Spleen (tissue), 11 donors: ENCODE measurements at regions not wholly inside any gene's neighbourhood (a gene's known extent, or its start where the extent isn't known, plus 50 kb on each side); places are given as distances from the start of the nearest gene placed in this dataset.
"Not testable (repeated sequence)": the region's sequence is repeated elsewhere in the genome, so short reads cannot be mapped to it uniquely, and the experiment has no call there.

Experiments
- DNase-seq: peaks from one replicate; pipeline ENCODE4 v3.0.0-alpha.2; 2020
- H3K27ac ChIP-seq, 8 donors: fragments of 200-600 bp; sonication (generic) in 7 of 8; 1 replicate in 4 of 8; 2 replicates in 4 of 8; pipeline versions ENCODE4 v1.5.0 to v1.8.0; 2016 to 2021; ENCODE audit warnings: inconsistent platforms in 4 of 8, mild to moderate bottlenecking in 4 of 8, moderate library complexity in 1 of 8
- H3K27me3 ChIP-seq, 7 donors: fragments of 200-600 bp; sonication (generic) in 6 of 7; replicated peaks in 1 of 7; 1 replicate in 4 of 7; 2 replicates in 3 of 7; pipeline versions ENCODE4 v1.5.0 to v1.8.0; 2016 to 2021; ENCODE audit warnings: inconsistent platforms in 3 of 7, mild to moderate bottlenecking in 1 of 7
- H3K36me3 ChIP-seq, 6 donors: fragments of 200-600 bp; sonication (generic) in 5 of 6; 1 replicate in 4 of 6; 2 replicates in 2 of 6; pipeline versions ENCODE4 v1.5.0 to v1.8.0; 2016 to 2021; ENCODE audit warnings: inconsistent platforms in 2 of 6
- H3K4me1 ChIP-seq, 6 donors: fragments of 200-600 bp; sonication (generic) in 5 of 6; 1 replicate in 3 of 6; 2 replicates in 3 of 6; pipeline versions ENCODE4 v1.5.0 to v1.8.0; 2016 to 2021; ENCODE audit warnings: inconsistent platforms in 3 of 6
- H3K4me3 ChIP-seq, 8 donors: fragments of 200-600 bp; sonication (generic) in 7 of 8; 1 replicate in 4 of 8; 2 replicates in 4 of 8; pipeline versions ENCODE4 v1.5.0 to v1.8.0; 2016 to 2021; ENCODE audit warnings: inconsistent platforms in 4 of 8, mild to moderate bottlenecking in 4 of 8, moderate library complexity in 2 of 8
- H3K9me3 ChIP-seq, 8 donors: fragments of 200-600 bp; sonication (generic) in 7 of 8; 1 replicate in 4 of 8; 2 replicates in 4 of 8; pipeline versions ENCODE4 v1.5.0 to v1.8.0; 2016 to 2021; ENCODE audit warnings: inconsistent platforms in 4 of 8
- POLR2A ChIP-seq, 3 donors: fragments of 450-650 bp; IDR thresholded peaks; one replicate each; pipeline ENCODE4 v1.5.1; 2017; ENCODE audit warnings: antibody characterized with exemption in 3 of 3, mild to moderate bottlenecking in 1 of 3
- POLR2AphosphoS5 ChIP-seq, 3 donors: sonication (generic); formaldehyde crosslinking; IDR thresholded peaks; one replicate each; pipeline ENCODE4 v1.5.1; 2017; ENCODE audit warnings: antibody characterized with exemption in 3 of 3
- WGBS, 5 donors: extraction: QIAGEN DNeasy Blood & Tissue Kit in 3 of 5; methylation state at CpG; one replicate each; pipeline versions ENCODE4 v1.1.5 to v1.1.7; 2013 to 2018; 5-methylcytosine and 5-hydroxymethylcytosine counted together
- intact Hi-C: fragments of 100-400 bp; cut with DNase I; formaldehyde crosslinking; loops from one replicate; pipeline ENCODE4 v1.15.0; 2023; ENCODE audit warnings: low total_unique reads
- TF ChIP-seq, protein P1 (sequence below), 11 experiments: fragments of 200-600 bp in 7 of 11; fragments of 450-650 bp in 4 of 11; sonication (generic) in 4 of 11; IDR thresholded peaks in 8 of 11; conservative IDR thresholded peaks in 3 of 11; 1 replicate in 7 of 11; 2 replicates in 4 of 11; pipeline versions ENCODE4 v1.4.0 to v1.8.0; 2016 to 2021; ENCODE audit warnings: antibody characterized with exemption in 11 of 11, inconsistent platforms in 4 of 11, mild to moderate bottlenecking in 1 of 11
- donor health status: healthy with polysubstance abuse.
- donor health status: DM: no; HTN: no; CAD: no; lungs with moderate emphysema.
- donor health status: DM: no; HTN: no; CAD: no.
- donor health status: Bipolar disorder and iron deficiency.
- donor health status: healthy.
- donor health status: DM: no; HTN: no; CAD: no.
- donor health status: DM: yes; HTN: yes; CAD: no.

- H3K4me3 ChIP-seq: no peak overlapping the region
- no peak for DNase-seq
- H3K27me3 ChIP-seq: no peaks in the 10 kb centered on the region
- no peaks in the 10 kb centered on the region for H3K36me3 ChIP-seq
- H3K27ac ChIP-seq: no peak overlapping the region
- WGBS, 5 donors: 68 to 79% (median 73%) methylated on average over 5 of the region's 5 CpGs
- no peaks in the 10 kb centered on the region for H3K4me1 ChIP-seq
- intact Hi-C loops: no loop called here
- H3K9me3 ChIP-seq: peaks cover 0 to 5% (median 0%) of the 10 kb centered on the region in 8 donors
- no peak for TF ChIP-seq POLR2A (IDR thresholded peaks at IDR 0.05)
- TF ChIP-seq POLR2AphosphoS5 (IDR thresholded peaks at IDR 0.05): no peak
- TF ChIP-seq, protein P1, sequence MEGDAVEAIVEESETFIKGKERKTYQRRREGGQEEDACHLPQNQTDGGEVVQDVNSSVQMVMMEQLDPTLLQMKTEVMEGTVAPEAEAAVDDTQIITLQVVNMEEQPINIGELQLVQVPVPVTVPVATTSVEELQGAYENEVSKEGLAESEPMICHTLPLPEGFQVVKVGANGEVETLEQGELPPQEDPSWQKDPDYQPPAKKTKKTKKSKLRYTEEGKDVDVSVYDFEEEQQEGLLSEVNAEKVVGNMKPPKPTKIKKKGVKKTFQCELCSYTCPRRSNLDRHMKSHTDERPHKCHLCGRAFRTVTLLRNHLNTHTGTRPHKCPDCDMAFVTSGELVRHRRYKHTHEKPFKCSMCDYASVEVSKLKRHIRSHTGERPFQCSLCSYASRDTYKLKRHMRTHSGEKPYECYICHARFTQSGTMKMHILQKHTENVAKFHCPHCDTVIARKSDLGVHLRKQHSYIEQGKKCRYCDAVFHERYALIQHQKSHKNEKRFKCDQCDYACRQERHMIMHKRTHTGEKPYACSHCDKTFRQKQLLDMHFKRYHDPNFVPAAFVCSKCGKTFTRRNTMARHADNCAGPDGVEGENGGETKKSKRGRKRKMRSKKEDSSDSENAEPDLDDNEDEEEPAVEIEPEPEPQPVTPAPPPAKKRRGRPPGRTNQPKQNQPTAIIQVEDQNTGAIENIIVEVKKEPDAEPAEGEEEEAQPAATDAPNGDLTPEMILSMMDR (IDR thresholded peaks at IDR 0.05 in 8 of 11, conservative IDR thresholded peaks at IDR 0.05 in 3 of 11): no peak
Observed at GRCh38 chr5:18712936-18713485, 1078.8 kb downstream of the TAF11L14 start.

- Histone ChIP-seq H3K9me3 (no peaks in the 10 kb centered on the region), H3K36me3 (no peaks in the 10 kb centered on the region), H3K27ac (no peak overlapping the region), H3K4me3 (no peak overlapping the region), H3K4me1 (no peaks in the 10 kb centered on the region), H3K27me3 (no peaks in the 10 kb centered on the region)
- DNase-seq: no peak
- 38 to 74% (median 69%) methylated on average over 1 of the region's 1 CpG for WGBS, 5 donors
- TF ChIP-seq POLR2AphosphoS5 (IDR thresholded peaks at IDR 0.05) (no peak), POLR2A (IDR thresholded peaks at IDR 0.05) (no peak)
- TF ChIP-seq, protein P1 (IDR thresholded peaks at IDR 0.05 in 8 of 11, conservative IDR thresholded peaks at IDR 0.05 in 3 of 11): no peak
- intact Hi-C loops: no loop called here
Observed at GRCh38 chr5:18720002-18720401, 1085.7 kb downstream of the TAF11L14 start.

DNA sequence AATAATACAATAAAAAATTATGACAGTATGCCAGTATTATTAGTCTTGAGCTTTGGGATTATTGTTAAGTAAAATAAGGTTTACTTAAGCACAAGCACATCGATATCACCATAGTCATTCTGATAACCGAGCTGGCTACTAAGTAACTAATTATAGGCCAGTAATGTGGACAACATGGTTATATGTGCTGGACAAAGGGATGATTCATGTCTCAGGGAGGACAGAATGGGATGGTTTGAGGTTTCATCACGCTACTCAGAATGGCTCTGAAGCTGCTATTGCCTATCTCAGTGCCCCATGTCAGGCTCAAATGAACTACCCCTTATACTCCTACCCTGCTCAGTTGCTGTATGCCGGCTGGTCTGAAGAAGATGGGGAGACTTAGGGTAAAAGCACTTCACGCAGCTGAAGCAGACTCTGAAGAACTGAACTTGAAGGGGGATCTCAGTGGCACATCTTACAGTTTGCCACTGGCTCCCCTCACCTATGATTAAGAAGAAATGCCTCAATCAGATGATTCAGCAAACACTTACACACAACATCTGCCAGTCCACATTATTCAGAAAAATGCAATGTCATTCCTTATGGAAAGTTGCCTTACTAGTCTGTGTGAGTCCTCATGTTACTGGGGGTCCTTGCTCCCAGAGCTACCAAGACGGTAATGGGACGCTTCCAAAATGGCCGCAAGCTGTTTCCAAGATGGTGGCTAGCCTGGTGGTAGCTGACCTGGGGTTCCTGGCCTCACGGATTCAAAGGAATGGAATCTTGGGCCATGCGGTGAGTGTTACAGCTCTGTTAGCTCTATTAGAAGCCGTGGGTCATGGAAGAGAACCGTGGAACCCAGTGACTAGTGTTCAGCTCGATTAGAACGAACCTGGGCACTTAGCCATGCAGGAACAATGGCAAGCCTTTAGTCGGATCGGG lies 1098.6 kb downstream of the TAF11L14 start:
- Histone ChIP-seq H3K27me3 (no peaks in the 10 kb centered on the region), H3K9me3 (no peaks in the 10 kb centered on the region), H3K4me1 (peaks cover 0 to 18% (median 0%) of the 10 kb centered on the region in 6 donors), H3K4me3 (no peak overlapping the region), H3K27ac (no peak overlapping the region), H3K36me3 (peaks cover 0 to 45% (median 15%) of the 10 kb centered on the region in 6 donors)
- WGBS, 5 donors: 93 to 97% (median 94%) methylated on average over 16 of the region's 16 CpGs
- peak; percentile 40 for DNase-seq
- TF ChIP-seq, protein P1 (IDR thresholded peaks at IDR 0.05 in 8 of 11, conservative IDR thresholded peaks at IDR 0.05 in 3 of 11): no peak
- TF ChIP-seq POLR2A (IDR thresholded peaks at IDR 0.05) (no peak), POLR2AphosphoS5 (IDR thresholded peaks at IDR 0.05) (no peak)
- intact Hi-C loops: no loop called here

GRCh38 chr5:18736051-18736398 lies 1101.8 kb downstream of the TAF11L14 start:
- Histone ChIP-seq H3K27ac (no peak overlapping the region), H3K4me3 (no peak overlapping the region), H3K36me3 (peaks cover 0 to 35% (median 15%) of the 10 kb centered on the region in 6 donors), H3K27me3 (no peaks in the 10 kb centered on the region), H3K9me3 (no peaks in the 10 kb centered on the region), H3K4me1 (peaks cover 12 to 39% (median 18%) of the 10 kb centered on the region in 6 donors)
- TF ChIP-seq, protein P1 (IDR thresholded peaks at IDR 0.05 in 8 of 11, conservative IDR thresholded peaks at IDR 0.05 in 3 of 11): no peak
- TF ChIP-seq POLR2A (IDR thresholded peaks at IDR 0.05): no peak
- no peak for TF ChIP-seq POLR2AphosphoS5 (IDR thresholded peaks at IDR 0.05)
- intact Hi-C loops: no loop called here
- WGBS, 5 donors: 72 to 84% (median 80%) methylated on average over 2 of the region's 2 CpGs
- DNase-seq: no peak

- H3K27ac ChIP-seq, H3K27me3 ChIP-seq, H3K9me3 ChIP-seq, intact Hi-C loops, DNase-seq, H3K4me3 ChIP-seq: not testable (repeated sequence)
- WGBS, 5 donors: 81 to 93% (median 92%) methylated on average over 7 of the region's 7 CpGs
- Histone ChIP-seq H3K4me1 (peaks cover 12 to 46% (median 24%) of the 10 kb centered on the region in 6 donors), H3K36me3 (peaks cover 0 to 28% (median 13%) of the 10 kb centered on the region in 6 donors)
Observed at GRCh38 chr5:18736736-18737135, 1102.5 kb downstream of the TAF11L14 start.
